SK-N-SH treated with all-trans-retinoic acid at 6 μM for 48 hours (cell line): ENCODE measurements at regions not wholly inside any gene's neighbourhood (a gene's known extent, or its start where the extent isn't known, plus 50 kb on each side); places are given as distances from the start of the nearest gene placed in this dataset.

Source experiments
- ATAC-seq: fragments of 200-7000 bp; cut with Tn5 transposase; 3 replicates; pipeline ENCODE4 v1.9.1; 2020; ENCODE audit warnings: mild to moderate bottlenecking, moderate library complexity
- ARNTL ChIP-seq: fragments of 450-650 bp; formaldehyde crosslinking; IDR thresholded peaks from 2 replicates; pipeline ENCODE4 v1.5.0; 2020; ENCODE audit warnings: low read depth, mild to moderate bottlenecking, moderate library complexity, borderline replicate concordance
- BACH2 ChIP-seq: fragments of 250-450 bp; sonication (Bioruptor Pico); IDR thresholded peaks from 2 replicates; pipeline ENCODE4 v1.9.0; 2021; ENCODE audit warnings: mild to moderate bottlenecking, borderline replicate concordance
- CREB5 ChIP-seq: fragments of 250-450 bp; sonication (Bioruptor Pico); IDR thresholded peaks from 2 replicates; pipeline ENCODE4 v1.5.1; 2020; ENCODE audit warnings: low read depth, mild to moderate bottlenecking, moderate library complexity
- CSDC2 ChIP-seq: fragments of 250-450 bp; sonication (Bioruptor Pico); IDR thresholded peaks from 2 replicates; pipeline ENCODE4 v1.5.0; 2020; ENCODE audit warnings: mild to moderate bottlenecking, moderate library complexity
- CSRNP3 ChIP-seq: fragments of 250-450 bp; sonication (Bioruptor Pico); IDR thresholded peaks from 2 replicates; pipeline ENCODE4 v1.5.1; 2021; ENCODE audit warnings: mild to moderate bottlenecking, moderate library complexity
- ESRRG ChIP-seq: fragments of 250-450 bp; sonication (Bioruptor Pico); IDR thresholded peaks from 2 replicates; pipeline ENCODE4 v1.6.1; 2021; ENCODE audit warnings: mild to moderate bottlenecking
- GLIS3 ChIP-seq: fragments of 250-450 bp; sonication (Bioruptor Pico); IDR thresholded peaks from 2 replicates; pipeline ENCODE4 v1.5.0; 2020; ENCODE audit warnings: mild to moderate bottlenecking, moderate library complexity
- ISL1 ChIP-seq: fragments of 250-450 bp; sonication (Bioruptor Pico); IDR thresholded peaks from 2 replicates; pipeline ENCODE4 v2.1.2; 2022; ENCODE audit warnings: mild to moderate bottlenecking, moderate library complexity
- OSR1 ChIP-seq: fragments of 250-450 bp; sonication (Bioruptor Pico); IDR thresholded peaks from 2 replicates; pipeline ENCODE4 v1.8.0; 2022; ENCODE audit warnings: moderate library complexity, mild to moderate bottlenecking, inconsistent platforms
- PATZ1 ChIP-seq: fragments of 250-450 bp; sonication (Bioruptor Pico); IDR thresholded peaks from 2 replicates; pipeline ENCODE4 v1.8.0; 2020; ENCODE audit warnings: mild to moderate bottlenecking, moderate library complexity, borderline replicate concordance
- POU6F1 ChIP-seq: fragments of 250-450 bp; sonication (Bioruptor Pico); IDR thresholded peaks from 2 replicates; pipeline ENCODE4 v1.8.0; 2021; ENCODE audit warnings: low read depth, mild to moderate bottlenecking, moderate library complexity, borderline replicate concordance
- PPARA ChIP-seq: fragments of 250-450 bp; sonication (Bioruptor Pico); IDR thresholded peaks from 2 replicates; pipeline ENCODE4 v1.5.0; 2020; ENCODE audit warnings: mild to moderate bottlenecking, borderline replicate concordance
- SNAI2 ChIP-seq: fragments of 250-450 bp; sonication (Bioruptor Pico); IDR thresholded peaks from 2 replicates; pipeline ENCODE4 v1.5.0; 2020; ENCODE audit warnings: mild to moderate bottlenecking, moderate library complexity
- TCF4 ChIP-seq: fragments of 250-450 bp; sonication (Bioruptor Pico); IDR thresholded peaks from 2 replicates; pipeline ENCODE4 v1.8.0; 2021; ENCODE audit warnings: mild to moderate bottlenecking, moderate library complexity, borderline replicate concordance
- TOX ChIP-seq: fragments of 250-450 bp; sonication (Bioruptor Pico); IDR thresholded peaks from 2 replicates; pipeline ENCODE4 v1.8.0; 2021; ENCODE audit warnings: mild to moderate bottlenecking, moderate library complexity, borderline replicate concordance
- TSHZ2 ChIP-seq: fragments of 250-450 bp; sonication (Bioruptor Pico); IDR thresholded peaks from 2 replicates; pipeline ENCODE4 v1.5.0; 2020; ENCODE audit warnings: mild to moderate bottlenecking, moderate library complexity
- ZC3H10 ChIP-seq: fragments of 250-450 bp; sonication (Bioruptor Pico); IDR thresholded peaks from 2 replicates; pipeline ENCODE4 v1.5.1; 2021; ENCODE audit warnings: mild to moderate bottlenecking, moderate library complexity
- ZFP30 ChIP-seq: fragments of 450-650 bp; formaldehyde crosslinking; IDR thresholded peaks from 2 replicates; pipeline ENCODE4 v1.5.0; 2022; ENCODE audit warnings: mild to moderate bottlenecking, moderate library complexity
- ZNF565 ChIP-seq: fragments of 450-650 bp; formaldehyde crosslinking; conservative IDR thresholded peaks from 2 replicates; pipeline ENCODE4 v1.5.0; 2020; ENCODE audit warnings: low read depth, mild to moderate bottlenecking, moderate library complexity
- ZNF70 ChIP-seq: fragments of 450-650 bp; formaldehyde crosslinking; IDR thresholded peaks from 2 replicates; pipeline ENCODE4 v1.5.0; 2020; ENCODE audit warnings: mild to moderate bottlenecking, moderate library complexity
- ZNF8 ChIP-seq: fragments of 450-650 bp; formaldehyde crosslinking; IDR thresholded peaks from 2 replicates; pipeline ENCODE4 v1.5.0; 2020; ENCODE audit warnings: mild to moderate bottlenecking, moderate library complexity

- ATAC-seq, result no peak
- no peak for TF ChIP-seq TOX (CRISPR knock-in tag)
- TF ChIP-seq ESRRG (CRISPR knock-in tag), result no peak
- no peak for TF ChIP-seq GLIS3 (CRISPR knock-in tag)
- TF ChIP-seq, all 23 proteins: peak for 0
Observed at GRCh38 chr6:24016857-24017256, 109.2 kb upstream of the NRSN1 start.

GRCh38 chr6:24019393-24019792 is 106.6 kb upstream of the NRSN1 start:
- TF ChIP-seq CSRNP3 (CRISPR knock-in tag) (no peak), CREB5 (CRISPR knock-in tag) (no peak), ZNF70 (no peak), ESRRG (CRISPR knock-in tag) (no peak), ZC3H10 (no peak), TOX (CRISPR knock-in tag) (no peak), CSDC2 (CRISPR knock-in tag) (no peak), SNAI2 (CRISPR knock-in tag) (no peak), TSHZ2 (CRISPR knock-in tag) (no peak), BACH2 (CRISPR knock-in tag) (no peak), ZFP30 (CRISPR knock-in tag) (no peak)
- no peak for ATAC-seq

- ATAC-seq, result no peak
Observed at GRCh38 chr6:24019830-24020229, 106.2 kb upstream of the NRSN1 start.

GRCh38 chr6:24026050-24026449 is 100.0 kb upstream of the NRSN1 start:
- ATAC-seq, result no peak
- TF ChIP-seq ARNTL (CRISPR knock-in tag), result no peak
- no peak for TF ChIP-seq GLIS3 (CRISPR knock-in tag)
- TF ChIP-seq ZNF8 (CRISPR knock-in tag), result no peak
- no peak for TF ChIP-seq POU6F1 (CRISPR knock-in tag)

More at GRCh38 chr6:24019830-24020229, 106.2 kb upstream of the NRSN1 start:
- TF ChIP-seq OSR1 (CRISPR knock-in tag), result no peak
- TF ChIP-seq TOX (CRISPR knock-in tag), result no peak
- no peak for TF ChIP-seq GLIS3 (CRISPR knock-in tag)
- no peak for TF ChIP-seq TCF4
- no peak for TF ChIP-seq POU6F1 (CRISPR knock-in tag)
- TF ChIP-seq SNAI2 (CRISPR knock-in tag), result no peak
- TF ChIP-seq, all 23 proteins: peak for 0

- no peak for ATAC-seq
- TF ChIP-seq ZNF565 (CRISPR knock-in tag) (no peak), ISL1 (no peak), PPARA (no peak), ARNTL (CRISPR knock-in tag) (no peak), ZC3H10 (no peak), CSRNP3 (CRISPR knock-in tag) (no peak), CREB5 (CRISPR knock-in tag) (no peak), PATZ1 (CRISPR knock-in tag) (no peak), ESRRG (CRISPR knock-in tag) (no peak)
Observed at GRCh38 chr6:24031496-24031895, 94.5 kb upstream of the NRSN1 start.
